Loucy (cell line): ENCODE measurements at regions not wholly inside any gene's neighbourhood (a gene's known extent, or its start where the extent isn't known, plus 50 kb on each side); places are given as distances from the start of the nearest gene placed in this dataset.

Experiments
- EZH2phosphoT487 ChIP-seq: fragments of 200-600 bp; IDR thresholded peaks from 2 replicates; pipeline ENCODE4 v1.6.1; 2018; ENCODE audit warnings: antibody characterized with exemption, mild to moderate bottlenecking, moderate library complexity, borderline replicate concordance
- TF ChIP-seq, protein P1 (sequence below): fragments of 200-600 bp; sonication (generic); conservative IDR thresholded peaks from 2 replicates; pipeline ENCODE4 v1.5.1; 2014; ENCODE audit warnings: mild to moderate bottlenecking, antibody characterized with exemption, low read length

DNA sequence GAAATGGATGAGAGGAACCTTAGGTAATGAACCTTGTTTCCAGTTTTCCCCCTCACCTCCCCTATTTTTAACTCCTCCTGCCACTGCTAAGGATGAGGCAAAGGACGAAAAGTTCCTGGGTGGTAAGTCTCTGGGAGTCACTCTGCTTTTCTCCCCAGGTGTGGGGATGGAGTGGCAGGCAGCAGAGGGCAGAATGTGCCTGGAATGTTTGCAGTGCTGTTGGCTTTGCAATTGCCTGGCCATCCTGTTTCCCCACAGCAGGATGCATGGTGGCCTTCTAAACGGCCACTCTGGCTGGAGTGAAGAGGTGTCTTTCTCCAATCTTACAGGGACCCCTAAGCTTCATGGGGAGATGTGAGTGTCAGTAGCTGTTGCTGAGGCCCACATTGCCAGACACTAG is 432.5 kb upstream of the ZFHX3 start:
- TF ChIP-seq, protein P1, sequence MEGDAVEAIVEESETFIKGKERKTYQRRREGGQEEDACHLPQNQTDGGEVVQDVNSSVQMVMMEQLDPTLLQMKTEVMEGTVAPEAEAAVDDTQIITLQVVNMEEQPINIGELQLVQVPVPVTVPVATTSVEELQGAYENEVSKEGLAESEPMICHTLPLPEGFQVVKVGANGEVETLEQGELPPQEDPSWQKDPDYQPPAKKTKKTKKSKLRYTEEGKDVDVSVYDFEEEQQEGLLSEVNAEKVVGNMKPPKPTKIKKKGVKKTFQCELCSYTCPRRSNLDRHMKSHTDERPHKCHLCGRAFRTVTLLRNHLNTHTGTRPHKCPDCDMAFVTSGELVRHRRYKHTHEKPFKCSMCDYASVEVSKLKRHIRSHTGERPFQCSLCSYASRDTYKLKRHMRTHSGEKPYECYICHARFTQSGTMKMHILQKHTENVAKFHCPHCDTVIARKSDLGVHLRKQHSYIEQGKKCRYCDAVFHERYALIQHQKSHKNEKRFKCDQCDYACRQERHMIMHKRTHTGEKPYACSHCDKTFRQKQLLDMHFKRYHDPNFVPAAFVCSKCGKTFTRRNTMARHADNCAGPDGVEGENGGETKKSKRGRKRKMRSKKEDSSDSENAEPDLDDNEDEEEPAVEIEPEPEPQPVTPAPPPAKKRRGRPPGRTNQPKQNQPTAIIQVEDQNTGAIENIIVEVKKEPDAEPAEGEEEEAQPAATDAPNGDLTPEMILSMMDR: no peak
- TF ChIP-seq EZH2phosphoT487: no peak
